GM18907 (cell line): ENCODE measurements at regions not wholly inside any gene's neighbourhood (a gene's known extent, or its start where the extent isn't known, plus 50 kb on each side); places are given as distances from the start of the nearest gene placed in this dataset.
"Not testable (repeated sequence)": the region's sequence is repeated elsewhere in the genome, so short reads cannot be mapped to it uniquely, and the experiment has no call there.

ENCODE experiments used
- ATAC-seq: cut with Tn5 transposase; IDR thresholded peaks from one replicate; pipeline ENCODE4 v1.9.1; 2021; ENCODE audit warnings: mild to moderate bottlenecking, moderate library complexity; ENCODE audit not compliant: unreplicated experiment

GRCh38 chr13:63345835-63346234, 1930.2 kb upstream of the PCDH20 start:
- ATAC-seq = no peak

DNA sequence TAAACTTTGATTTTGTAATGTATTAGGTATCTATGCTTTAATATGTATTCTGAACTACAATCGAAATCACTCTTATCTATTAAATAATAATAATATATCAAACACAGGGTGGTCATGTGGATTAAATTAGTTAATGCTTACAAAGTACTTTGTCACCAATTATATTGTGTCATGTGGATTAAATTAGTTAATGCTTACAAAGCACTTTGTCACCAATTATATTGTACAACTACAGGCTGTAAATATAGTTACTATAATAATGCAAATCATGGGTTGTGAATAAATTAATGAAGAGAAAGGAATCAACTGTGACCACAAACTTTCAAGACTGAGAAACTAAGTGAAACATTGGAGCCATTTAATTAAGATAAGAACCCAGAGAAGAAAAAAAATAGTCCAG, 1929.1 kb upstream of the PCDH20 start:
- no peak for ATAC-seq

GRCh38 chr13:63337921-63338320, 1922.3 kb upstream of the PCDH20 start:
- no peak for ATAC-seq

DNA sequence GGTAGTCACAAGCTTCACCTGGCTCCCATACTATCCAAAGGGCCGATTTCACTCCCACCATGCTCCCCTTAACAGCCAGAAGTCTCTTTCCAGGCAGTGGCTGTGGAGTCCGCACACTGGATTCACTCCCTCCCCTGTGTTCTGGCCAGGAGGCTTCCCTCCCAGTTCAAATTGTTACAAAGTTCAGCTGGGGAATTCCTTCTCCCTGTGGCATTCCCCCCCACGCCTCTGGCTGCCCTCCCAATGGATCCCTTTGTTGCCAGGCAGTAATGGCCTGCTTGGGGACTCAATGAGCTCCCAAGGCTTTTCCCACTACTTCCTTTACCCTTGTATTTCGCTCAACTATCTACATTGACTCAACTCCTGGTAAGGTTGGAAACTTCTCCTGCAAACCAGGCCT, 1921.4 kb upstream of the PCDH20 start:
- no peak for ATAC-seq

GRCh38 chr13:63336549-63336948, 1920.9 kb upstream of the PCDH20 start:
- ATAC-seq = no peak

GRCh38 chr13:63327584-63327983, 1911.9 kb upstream of the PCDH20 start:
- no peak for ATAC-seq

GRCh38 chr13:63323441-63323840, 1907.8 kb upstream of the PCDH20 start:
- no peak for ATAC-seq

GRCh38 chr13:63311587-63311986, 1895.9 kb upstream of the PCDH20 start:
- ATAC-seq = no peak

- ATAC-seq = no peak
Measured at GRCh38 chr13:63308549-63309165, 1893.0 kb upstream of the PCDH20 start.

DNA sequence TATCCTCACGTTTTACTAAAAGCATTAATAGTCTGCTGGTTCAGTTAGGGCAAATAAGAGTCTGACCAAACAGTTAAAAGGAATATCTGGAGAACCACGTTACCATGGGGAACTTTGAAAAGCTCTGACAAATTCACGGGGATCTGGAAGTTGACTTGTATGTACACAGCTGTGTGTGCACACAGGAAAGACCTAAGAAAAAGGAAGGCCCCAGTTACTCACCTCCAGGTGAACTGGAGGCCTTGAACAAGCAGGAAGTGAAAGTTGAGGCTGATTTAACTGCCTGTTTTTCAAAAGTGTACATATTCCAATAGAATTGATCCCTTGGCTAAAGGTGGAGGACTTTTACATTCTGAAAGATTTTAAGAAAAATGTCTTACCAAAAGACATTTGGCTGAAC, 1891.6 kb upstream of the PCDH20 start:
- no peak for ATAC-seq

GRCh38 chr13:63305641-63306133, 1890.0 kb upstream of the PCDH20 start:
- ATAC-seq = no peak

- no peak for ATAC-seq
Measured at GRCh38 chr13:63304497-63304896, 1888.8 kb upstream of the PCDH20 start.

DNA sequence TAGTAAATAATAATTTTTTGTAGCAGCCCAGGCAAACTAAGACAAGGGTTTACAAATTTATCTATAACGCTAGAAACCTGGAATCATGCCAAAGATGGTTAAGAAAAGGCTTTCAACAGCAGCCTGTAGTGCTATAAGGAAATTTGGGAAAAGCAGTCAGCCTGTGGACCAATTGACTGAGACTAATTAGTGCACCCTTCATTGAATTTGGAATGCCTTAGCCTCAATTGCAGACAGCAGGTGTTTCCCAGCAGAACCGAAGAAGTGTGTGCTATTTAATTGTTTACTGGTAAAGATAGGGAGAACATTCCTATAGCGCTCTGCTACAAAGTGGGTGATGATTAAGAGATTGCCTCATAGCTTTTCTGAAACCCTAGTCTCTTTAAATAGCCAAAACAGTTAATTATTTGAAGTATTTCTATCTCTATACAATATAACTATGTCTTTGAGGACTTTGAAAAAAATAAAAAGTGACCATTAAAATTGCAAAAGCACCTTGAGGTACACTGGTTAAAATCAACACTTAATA, 1884.3 kb upstream of the PCDH20 start:
- no peak for ATAC-seq

DNA sequence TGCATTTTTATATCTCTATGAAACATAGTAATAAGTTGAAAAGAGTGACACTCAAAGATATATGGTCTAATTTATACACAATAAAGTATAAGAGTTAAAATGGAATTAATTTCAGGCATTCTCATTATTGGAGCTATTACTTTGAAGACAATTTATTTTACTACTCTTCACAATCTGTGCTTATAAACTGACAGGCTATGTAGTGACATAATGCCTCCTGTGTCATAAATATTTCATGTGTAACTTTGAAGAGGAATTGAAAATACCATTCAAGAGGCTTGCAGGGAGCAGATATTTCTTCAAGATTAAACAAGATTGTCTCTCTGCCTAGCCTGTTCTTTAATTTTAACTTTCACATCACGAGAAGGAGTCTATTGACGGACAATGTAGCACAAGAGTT, 1881.5 kb upstream of the PCDH20 start:
- ATAC-seq = no peak

DNA sequence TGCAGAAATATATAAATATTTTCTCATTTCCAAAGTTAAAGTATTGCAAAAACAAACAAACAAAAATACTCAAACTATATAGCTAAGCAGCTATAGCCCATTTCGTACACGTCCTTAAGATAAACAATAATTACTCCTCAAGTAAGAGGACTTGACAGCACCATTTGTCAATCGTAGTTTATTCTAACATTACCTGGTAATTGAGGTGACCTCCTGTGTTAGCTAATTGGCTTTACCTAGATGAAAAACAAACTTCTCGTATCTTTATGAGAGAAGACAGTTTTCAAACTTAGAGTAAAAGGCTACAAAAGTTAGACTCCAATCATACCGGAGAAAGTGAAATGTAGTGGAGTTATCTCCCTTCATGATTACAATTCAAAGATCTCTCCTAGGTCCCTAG, 1876.1 kb upstream of the PCDH20 start:
- no peak for ATAC-seq

DNA sequence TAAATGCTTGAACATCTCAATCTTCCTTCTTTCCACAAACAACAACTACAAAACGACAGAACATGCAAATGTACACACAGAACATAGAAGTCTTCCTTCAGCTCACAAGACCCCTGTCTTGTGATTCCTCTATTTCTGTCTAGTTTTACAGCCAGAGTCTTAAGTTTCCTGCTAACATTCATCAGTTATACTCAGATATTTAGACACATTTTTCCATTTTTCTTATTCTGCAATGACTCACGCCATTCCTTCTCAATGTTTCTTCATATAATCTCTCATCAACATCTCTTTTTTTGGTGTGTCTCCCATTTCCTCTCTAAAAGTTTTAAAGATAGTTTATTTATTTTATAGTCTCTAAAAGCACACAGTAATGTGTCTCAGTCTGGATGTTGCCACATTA, 1872.9 kb upstream of the PCDH20 start:
- no peak for ATAC-seq

GRCh38 chr13:63287926-63288325, 1872.3 kb upstream of the PCDH20 start:
- no peak for ATAC-seq

GRCh38 chr13:63285426-63285825, 1869.8 kb upstream of the PCDH20 start:
- ATAC-seq = no peak

DNA sequence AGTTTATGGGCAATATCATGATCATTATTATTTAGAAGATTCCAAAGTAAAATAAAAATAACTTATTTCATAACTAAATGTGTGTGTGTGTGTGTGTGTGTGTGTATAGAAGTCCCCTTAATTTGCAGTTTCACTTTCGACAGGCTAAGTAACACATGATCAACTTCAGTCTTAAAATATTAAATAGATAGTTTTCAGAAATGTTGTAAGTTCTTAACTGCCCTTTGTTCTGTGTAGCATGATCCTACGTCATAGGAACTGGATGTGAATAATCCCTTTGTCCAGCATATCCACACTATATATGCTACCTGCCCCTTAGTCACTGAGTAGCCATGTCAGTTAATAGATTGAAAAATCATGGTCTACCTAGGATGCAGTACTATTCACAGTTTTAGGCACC, 1863.5 kb upstream of the PCDH20 start:
- ATAC-seq = no peak

GRCh38 chr13:63274772-63275171, 1859.1 kb upstream of the PCDH20 start:
- no peak for ATAC-seq

- ATAC-seq = no peak
Measured at GRCh38 chr13:63249411-63250187, 1834.0 kb upstream of the PCDH20 start.

DNA sequence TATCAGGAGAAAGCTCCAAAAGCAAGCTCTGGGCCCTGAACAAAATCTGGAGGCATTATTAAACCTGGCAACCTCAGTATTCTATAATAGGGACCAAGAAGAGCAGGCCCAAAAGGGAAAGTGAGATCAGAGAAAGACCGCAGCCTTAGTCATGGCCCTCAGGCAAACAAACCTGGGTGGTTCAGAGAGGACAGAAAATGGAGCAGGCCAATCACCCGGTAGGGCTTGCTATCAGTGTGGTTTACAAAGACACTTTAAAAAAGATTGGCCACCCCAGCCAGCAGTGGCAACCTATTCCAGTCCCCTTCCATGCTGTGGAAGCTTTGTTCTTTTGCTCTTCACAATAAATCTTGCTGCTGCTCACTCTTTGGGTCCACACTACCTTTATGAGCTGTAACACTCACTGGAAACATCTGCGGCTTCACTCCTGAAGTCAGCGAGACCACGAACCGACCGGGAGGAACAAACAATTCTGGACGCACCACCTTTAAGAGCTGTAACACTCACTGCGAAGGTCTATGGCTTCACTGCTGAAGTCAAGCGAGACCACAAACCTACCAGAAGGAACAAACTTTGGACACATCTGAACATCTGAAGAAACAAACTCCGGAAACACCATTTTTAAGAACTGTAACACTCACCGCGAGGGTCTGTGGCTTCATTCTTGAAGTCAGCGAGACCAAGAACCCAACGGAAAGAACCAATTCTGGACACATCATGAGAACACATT, 1821.2 kb upstream of the PCDH20 start:
- ATAC-seq = not testable (repeated sequence)
